Skin epidermis (tissue), 12 donors: ENCODE measurements at regions not wholly inside any gene's neighbourhood (a gene's known extent, or its start where the extent isn't known, plus 50 kb on each side); places are given as distances from the start of the nearest gene placed in this dataset.

Source experiments
- H3K27ac ChIP-seq, 21 experiments: fragments of 200-600 bp; sonication (generic) in 11 of 21; one replicate each; pipeline ENCODE4 v1.5.0; 2020; ENCODE audit warnings: mild to moderate bottlenecking in 3 of 21, inconsistent platforms in 2 of 21, moderate library complexity in 2 of 21
- H3K4me3 ChIP-seq, 7 experiments: fragments of 200-600 bp; sonication (generic) in 2 of 7; one replicate each; pipeline ENCODE4 v1.5.0; 2020; ENCODE audit warnings: inconsistent platforms in 2 of 7, mild to moderate bottlenecking in 2 of 7, moderate library complexity in 1 of 7

DNA sequence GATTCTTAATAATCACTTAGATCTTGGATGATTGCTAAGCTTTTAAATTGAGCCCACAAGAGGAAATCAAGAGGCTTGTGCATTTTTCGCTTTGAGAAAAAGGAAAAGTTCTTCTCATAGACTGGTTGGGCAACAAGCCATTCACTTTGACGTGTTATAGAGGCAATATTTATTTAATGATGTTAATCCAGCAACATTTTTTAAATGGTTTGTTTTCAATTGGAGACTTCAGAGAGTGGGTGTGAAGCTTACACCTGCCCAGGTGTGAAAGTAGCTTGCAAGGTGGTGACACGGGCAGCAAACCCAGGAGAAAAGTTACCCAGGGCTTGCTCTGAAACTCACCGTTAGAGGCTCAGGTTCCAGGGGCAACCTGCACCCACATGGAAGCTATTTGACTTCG lies 858.9 kb downstream of the GALR1 start:
- no peak overlapping the region for H3K4me3 ChIP-seq
- H3K27ac ChIP-seq: no peak overlapping the region

DNA sequence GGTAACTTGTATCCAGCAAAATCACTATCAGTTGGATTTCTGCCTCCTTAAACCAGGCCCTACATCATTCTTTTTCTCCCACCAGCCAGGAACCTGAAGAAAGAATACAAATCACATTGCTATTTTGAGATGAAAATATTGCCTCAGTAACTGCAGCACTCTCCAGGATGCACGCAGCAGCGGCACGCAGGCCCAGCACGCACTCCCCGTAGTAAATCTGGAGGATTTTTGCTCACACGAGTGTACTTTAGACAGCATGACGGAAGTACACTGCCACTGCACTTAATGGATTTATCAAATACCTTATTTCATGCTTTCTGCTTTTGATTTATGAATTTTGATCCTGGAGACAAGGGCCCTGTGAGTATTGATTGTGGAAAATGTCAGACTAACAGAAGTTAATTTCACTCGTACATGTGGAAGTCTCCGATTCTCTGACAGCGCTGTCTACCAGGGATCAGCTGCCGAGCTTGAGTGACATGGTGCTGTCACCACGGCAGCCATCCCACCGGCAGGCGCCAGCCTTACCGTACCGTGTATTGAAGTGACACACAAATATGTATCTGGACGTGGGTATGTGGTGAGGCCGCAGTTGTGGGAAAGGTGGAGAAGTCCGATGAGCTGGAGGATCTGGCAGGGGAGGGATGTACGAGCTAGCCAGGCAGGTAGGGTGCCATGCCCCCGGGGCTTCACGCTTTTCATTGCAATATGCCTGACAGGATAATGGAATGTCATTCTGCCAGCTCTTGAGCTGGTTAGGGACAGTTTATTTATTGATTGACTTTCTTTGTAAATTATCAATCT lies 863.7 kb downstream of the GALR1 start:
- Histone ChIP-seq H3K4me3 (no peak overlapping the region), H3K27ac (no peak overlapping the region)

DNA sequence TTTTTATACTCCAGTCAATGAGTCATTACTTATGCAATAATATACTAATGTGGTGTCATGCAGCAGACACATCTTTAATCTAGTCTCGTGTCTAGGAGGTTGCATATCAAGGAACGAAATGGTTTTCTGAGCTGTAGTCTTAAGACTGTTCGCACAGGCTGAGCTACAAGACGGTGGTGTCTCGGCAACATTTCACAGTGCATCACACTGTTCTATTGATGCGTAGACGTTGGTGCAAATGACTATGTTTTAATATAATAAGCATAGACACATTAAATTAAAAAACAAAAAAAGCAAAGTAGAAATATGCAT lies 864.2 kb downstream of the GALR1 start:
- H3K4me3 ChIP-seq: no peak overlapping the region
- no peak overlapping the region for H3K27ac ChIP-seq

DNA sequence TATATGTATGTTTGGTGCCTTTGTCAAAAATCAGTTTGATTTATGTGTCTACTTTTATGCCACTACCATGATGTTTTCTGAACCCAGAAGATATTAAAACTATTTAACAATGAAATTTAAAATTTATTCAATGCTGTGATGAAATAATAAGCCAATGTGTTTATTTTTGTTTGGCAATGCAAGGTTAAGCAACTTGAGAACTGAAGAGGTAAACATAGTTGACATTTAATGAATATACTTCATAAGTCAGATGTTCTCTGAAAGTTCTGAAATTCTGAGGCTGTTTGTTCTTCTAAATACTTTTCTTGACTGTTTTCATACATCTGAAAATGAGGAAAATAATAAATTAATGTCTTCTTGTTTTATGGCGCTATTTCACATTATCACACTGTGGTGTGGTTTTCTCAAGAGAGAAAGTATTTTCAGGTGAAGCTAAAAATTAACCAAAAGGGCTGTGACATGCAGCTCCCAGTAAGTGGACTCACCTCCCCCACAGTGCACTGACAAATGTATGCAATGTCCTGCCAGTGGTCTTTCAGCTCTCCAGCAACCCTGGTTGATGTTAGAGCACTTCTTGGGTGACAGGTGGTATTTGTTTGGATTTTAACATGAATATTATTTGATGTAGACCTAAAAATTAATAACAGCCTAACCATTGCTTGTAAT lies 863.6 kb upstream of the SALL3 start:
- Histone ChIP-seq H3K27ac (no peak overlapping the region), H3K4me3 (no peak overlapping the region)

DNA sequence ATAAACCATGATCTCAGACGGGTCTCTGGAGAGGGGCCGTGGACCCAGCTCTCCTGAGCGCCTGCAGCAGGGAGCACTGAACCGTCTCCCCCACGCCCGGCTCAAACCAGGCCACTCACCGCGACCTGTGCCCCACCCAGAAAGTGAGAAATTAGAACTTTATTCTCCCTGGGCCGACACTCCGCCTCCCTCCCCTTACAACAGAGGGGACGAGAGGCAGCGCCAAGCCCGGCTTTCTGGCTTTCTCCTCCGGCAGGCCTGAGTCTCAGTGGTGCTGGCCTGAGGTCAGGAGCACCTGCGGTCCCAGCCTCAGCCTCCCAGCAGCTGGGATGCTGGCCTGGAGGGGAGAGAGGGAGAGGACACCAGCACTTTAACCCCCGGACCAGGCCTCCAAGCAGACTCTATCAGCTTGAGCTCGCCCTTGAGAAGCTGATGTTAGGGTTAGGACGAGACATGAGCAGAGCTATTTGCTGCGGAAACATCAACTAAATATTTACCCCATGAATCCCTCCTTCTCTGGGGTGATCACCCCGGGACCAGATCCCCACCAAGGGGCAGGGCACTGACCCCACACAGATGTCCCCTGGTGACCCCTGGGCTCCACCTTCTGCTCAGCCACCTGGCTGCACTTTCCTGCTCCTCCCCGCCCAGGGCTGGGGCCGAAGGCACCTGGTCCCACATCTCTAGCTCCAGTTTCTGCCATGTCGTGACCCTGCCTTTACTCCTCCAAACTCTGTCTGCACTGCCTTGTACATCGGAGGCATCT lies 856.3 kb upstream of the SALL3 start:
- H3K4me3 ChIP-seq: no peak overlapping the region

DNA sequence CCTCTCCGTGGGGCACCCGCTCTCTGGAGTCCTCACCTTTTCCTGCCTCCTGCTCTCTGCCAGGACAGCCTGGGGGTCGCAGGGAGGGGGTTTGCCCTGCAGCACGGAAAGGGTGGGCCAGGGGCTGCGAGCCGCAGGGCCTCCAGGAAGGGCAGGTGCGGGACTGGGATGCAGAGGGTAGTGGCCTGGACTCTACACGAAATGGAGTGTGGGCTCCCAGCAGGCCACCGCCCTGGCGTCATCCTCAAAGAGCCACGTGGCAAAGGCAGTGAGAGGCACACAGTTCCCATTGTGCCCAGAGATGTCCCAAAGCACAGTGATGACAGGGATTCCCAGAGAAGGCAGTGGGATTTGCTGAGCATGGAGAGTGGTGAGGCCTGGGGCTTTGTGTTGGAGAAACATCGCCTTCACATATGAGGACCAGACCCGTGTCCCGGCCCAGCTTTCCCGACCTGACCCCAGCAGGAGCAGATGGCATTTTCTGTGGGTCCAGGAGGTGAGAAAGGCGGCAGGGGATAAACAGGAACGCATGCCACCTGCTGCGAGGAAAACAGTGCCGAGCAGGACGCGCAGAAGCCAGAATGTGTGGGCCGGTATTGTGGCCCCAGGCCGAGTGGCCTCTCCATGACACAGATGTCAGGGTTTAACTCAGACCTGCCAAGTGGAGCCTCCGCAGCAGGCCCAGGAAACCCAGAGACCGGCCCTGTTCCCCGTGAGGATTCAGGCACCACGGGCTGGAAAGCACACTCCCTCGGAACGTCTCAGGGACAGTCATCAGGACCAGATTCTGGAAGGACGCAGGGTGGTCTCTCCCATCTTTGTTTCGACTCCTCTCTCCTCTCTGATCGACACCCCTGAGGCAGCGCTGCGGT lies 855.5 kb upstream of the SALL3 start:
- Histone ChIP-seq H3K27ac (peak overlapping the region in 2 of 21 experiments; percentile 61 to 71), H3K4me3 (no peak overlapping the region)

More for the DNA sequence above, 856.3 kb upstream of the SALL3 start:
- H3K27ac ChIP-seq: peak overlapping the region in 4 of 21 experiments; percentile 10 to 71 (median 56)

DNA sequence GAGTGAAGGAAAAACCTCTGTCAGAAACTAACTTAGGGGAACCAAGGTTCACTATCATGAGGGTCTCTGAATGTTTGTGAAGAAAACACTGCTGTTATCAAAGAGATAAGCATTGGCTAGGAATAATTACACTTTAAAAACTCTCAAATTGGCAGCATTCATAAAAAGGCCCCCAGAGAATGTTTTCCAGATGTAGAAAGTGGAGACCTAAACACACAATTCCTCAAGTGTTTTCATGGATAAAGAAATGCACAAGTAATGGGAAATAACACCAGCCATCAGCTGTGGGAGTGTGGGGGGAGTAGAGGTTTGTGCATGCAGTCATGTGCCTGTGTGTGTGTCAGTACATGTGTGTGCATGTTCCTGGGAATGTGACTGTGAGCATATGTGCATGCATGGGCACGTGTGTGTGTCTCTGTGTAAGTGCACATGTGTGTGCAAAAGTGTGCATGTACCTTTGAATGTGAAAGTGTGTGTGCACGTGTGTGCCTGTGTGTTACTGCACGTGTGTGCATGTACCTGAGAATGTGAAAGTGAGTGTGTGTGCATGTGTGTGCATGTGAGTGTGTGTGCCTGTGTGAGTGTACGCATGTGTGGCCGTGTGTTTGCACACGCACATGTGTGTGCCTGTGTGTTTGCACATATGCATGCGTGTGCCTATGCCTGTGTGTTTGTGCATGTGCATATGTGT lies 854.3 kb upstream of the SALL3 start:
- no peak overlapping the region for H3K27ac ChIP-seq
- no peak overlapping the region for H3K4me3 ChIP-seq

DNA sequence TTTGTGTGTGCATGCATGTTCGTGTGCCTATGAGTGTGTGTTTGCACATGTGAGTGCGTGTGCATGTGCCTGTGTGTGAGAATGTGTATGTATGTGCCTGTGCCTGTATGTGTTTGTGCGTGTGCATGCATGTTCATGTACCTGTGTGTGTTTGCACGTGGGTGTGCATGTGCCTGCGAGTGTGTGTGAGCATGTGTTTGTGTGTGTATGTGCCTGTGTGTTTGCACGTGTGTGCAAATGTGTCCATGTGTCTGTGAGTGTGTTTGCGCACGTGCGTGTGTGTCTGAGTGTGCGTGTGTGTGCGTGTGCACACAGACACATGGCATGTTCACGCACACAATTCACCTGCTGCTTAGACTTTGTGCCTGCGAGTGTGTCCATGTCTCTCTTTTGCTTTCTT lies 853.5 kb upstream of the SALL3 start:
- Histone ChIP-seq H3K4me3 (no peak overlapping the region), H3K27ac (no peak overlapping the region)

DNA sequence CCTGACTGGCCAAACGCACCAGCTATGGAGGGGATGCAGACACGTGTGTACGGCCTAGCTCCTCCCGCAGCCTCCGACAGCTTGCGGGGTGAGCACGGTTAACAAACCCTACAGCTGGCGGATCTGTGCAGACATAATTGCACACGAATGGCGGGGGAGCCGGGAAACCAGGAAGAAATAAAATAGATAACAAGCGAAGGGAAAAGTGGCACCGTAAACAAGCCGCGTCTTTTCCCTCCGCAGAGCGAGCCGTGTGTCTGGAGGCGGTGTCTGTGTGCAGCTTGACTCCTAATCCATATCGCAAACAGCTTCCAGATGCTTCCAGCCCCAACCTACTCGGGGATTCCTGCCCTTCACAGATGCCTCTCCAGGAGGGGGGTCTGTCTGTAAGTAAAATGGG lies 853.1 kb upstream of the SALL3 start:
- Histone ChIP-seq H3K27ac (no peak overlapping the region), H3K4me3 (no peak overlapping the region)

DNA sequence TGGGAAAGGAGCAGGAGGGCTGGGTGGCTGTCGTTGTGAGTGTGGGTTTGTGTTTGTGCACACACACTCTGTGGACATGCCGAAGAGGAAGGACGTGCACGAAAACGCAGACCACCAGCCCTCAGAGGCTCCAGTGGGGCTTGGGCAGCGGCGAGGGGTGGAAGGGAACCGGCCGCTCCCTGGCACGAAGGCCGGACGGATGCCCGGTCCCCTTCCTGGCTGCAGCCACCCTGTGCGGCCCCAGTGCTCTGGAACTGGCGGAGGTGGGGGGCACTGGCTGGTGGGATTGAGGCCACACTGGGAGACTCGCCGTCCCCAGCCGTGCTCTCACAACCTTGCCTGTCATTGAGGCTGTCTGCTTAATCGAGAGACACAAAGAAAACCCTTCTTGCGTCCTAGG lies 852.6 kb upstream of the SALL3 start:
- no peak overlapping the region for H3K27ac ChIP-seq
- H3K4me3 ChIP-seq: no peak overlapping the region

DNA sequence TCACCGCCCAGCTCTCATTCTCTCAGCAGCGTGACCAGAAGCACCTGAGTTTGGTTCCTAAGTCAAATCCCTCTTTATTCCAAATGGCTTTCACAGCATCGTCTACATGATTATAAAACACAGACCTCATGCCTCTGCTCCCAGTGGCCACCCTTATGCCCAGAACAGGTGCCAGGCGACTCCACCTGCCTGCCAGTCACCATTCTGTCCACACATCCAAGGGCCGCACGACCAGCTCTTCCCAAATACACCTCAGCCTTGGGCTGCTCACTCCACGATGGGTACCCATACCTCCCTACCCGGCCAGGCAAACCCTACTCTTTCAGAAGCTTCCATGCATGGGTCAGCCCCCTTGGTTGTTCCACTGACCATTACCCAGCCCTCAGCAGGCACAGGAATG lies 851.6 kb upstream of the SALL3 start:
- Histone ChIP-seq H3K27ac (no peak overlapping the region), H3K4me3 (no peak overlapping the region)

DNA sequence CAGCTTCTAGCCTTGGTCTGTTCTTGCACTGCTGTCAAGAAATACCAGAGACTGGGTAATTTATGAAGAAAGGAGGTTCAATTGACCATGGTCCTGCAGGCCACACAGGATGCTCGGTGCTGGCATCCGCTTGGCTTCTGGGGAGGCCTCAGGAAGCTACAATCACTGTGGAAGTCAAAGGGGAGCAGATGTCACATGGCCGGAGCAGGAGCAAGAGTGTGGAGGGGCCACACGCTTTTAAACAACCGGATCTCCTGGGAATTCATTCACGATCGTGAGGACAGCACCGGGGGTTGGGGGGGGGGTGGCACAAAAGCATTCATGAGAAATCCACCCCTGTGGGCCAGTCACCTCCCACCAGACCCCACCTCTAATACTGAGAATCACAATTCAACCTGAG lies 850.4 kb upstream of the SALL3 start:
- Histone ChIP-seq H3K27ac (no peak overlapping the region), H3K4me3 (no peak overlapping the region)

DNA sequence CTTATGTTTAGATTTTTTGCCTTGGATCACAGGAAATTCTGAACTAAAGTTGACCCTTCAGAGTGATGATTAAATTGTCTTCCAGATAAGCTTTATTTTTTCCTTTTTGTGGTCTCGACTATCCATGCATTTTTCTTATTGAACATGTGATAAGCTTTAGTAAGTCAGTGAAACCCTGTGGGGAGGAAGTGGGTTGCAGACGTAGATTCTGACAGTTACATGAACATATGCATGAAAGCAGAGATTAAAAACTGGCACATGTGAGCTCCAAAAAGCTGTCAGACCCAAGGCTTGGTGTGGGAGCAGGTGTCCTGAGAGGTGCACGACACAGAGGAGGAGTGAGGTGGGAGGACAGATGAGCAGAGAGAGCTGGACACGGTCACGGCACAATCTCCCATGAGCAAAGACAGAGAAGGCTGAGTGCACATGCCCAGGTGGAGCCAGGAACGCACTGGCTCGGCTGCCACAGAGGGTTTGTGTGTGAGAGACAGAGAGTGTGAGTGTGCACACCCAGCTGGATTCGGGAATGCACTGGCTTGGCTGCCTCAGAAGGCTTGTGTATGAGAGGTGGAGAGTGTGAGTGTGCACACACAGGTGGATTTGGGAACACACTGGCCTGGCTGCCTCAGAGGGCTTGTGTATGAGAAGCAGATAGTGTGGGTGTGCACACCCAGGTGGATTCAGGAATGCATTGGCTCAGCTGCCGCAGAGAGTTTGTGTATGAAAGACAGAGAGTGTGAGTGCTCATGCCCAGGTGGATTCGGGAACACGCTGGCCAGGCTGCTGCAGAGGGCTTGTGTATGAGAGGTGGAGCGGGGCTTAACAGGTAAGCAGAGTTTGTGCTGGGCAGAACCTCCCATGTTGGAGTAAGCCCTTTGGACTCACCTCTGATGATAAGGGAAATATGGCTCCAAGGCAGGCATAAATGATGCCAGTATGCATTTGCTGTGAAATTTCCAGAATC lies 849.1 kb upstream of the SALL3 start:
- H3K4me3 ChIP-seq: no peak overlapping the region
- no peak overlapping the region for H3K27ac ChIP-seq

DNA sequence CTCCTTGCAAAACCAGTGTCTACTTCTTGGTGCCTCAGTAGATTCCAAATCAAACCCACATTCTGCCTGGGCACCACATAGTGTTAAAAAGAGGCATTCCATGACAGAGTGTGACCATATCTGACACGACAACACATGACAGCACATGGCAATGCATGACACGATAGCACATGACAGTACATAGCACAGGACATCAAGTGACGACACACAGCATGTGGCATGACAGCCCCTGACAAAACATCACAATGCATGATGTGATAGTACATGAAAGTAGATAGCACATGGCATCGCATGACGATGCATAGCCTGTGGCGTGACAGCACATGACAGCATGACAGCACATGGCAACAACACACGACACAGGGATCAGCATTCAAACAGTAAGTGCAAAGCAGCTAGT lies 845.9 kb upstream of the SALL3 start:
- Histone ChIP-seq H3K27ac (no peak overlapping the region), H3K4me3 (no peak overlapping the region)

DNA sequence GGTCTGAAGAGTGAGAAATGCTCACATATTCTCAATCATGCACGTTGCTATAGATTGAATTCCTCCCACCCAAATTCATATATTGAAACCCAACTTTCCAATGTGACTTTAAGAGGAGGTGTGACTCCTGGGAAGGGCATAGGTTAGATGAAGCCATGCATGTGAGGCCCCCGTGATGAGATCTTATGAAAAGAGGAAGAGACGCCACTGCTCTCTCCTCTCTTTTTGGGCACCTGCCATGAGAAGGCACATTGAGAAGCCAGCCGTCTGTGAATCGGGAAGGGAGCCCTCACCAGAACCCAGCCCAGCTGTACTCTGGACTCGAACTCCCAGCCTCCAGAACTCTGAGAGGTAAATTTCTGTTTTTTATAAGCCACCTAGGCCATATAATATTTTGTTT lies 842.6 kb upstream of the SALL3 start:
- H3K27ac ChIP-seq: no peak overlapping the region
- no peak overlapping the region for H3K4me3 ChIP-seq

DNA sequence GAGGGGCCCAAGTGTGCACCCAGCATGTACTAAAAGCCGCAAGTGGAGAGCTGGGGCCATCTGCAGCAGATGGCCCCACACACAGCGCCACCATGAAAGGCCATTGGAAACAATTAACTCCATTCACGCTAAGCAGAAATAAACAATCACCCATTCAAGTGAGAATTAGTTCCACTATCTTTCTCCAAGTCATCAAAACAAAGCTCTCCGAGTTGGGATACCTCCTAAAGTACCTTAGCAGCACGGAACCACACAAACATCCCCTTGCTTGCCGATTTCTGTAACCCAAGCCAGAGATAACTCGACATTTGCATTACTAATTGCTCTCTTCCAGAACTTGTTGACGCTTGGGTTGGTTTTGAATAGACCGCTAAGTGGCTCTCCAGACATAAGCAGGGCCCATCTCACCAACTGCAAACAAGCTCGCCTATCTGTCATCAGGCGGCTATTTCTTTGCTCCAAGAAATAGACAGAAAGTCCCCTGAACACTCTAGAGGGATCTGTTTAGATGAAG lies 840.6 kb upstream of the SALL3 start:
- Histone ChIP-seq H3K27ac (no peak overlapping the region), H3K4me3 (no peak overlapping the region)

DNA sequence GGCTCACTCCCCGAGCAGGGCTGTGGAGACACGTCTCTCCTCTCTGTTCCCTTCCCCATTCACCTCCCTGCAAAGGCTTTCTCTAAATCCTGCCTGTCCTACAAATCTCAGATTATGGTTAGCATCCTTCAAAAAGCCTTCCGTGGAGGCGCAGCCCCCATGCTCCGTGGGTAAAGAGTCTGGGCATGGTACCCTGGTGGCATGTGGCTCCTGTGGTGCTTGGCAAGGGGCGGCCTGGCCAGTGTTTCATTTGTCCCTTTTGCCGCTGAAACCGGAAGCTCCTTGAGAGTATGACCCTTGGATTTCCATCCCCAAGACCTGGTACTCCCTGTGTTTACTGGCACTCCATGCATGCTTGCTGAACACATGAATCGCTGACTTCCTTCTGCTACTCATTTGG lies 839.3 kb upstream of the SALL3 start:
- Histone ChIP-seq H3K27ac (no peak overlapping the region), H3K4me3 (no peak overlapping the region)

DNA sequence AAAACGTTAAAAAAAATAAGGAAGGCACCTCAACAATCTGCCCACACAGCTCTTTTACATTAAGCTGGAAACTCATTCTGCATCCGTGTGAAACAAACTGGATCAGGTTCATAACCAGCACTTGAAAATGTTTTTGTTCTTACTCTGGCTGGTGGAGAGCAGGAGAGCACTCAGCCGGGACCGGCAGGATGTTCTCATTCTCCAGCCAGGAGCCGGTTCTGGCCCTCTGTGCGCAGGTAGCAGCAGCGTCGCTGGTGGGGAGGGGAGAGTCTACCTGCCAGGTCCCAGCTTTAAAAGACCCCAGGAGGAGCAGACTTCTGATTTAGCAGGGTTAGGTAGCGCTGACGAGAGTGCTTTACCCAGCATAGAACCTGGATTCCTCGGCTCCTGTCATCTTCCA lies 834.9 kb upstream of the SALL3 start:
- H3K27ac ChIP-seq: no peak overlapping the region
- H3K4me3 ChIP-seq: no peak overlapping the region
